GM23248 (cell line): ENCODE measurements at regions not wholly inside any gene's neighbourhood (a gene's known extent, or its start where the extent isn't known, plus 50 kb on each side); places are given as distances from the start of the nearest gene placed in this dataset.

Source experiments
- EZH2 ChIP-seq: fragments of 200-600 bp; sonication (generic); IDR thresholded peaks from 2 replicates; pipeline ENCODE4 v1.6.1; 2018; ENCODE audit warnings: antibody characterized with exemption, mild to moderate bottlenecking; ENCODE audit not compliant: insufficient read depth, poor library complexity, severe bottlenecking
- EZH2phosphoT487 ChIP-seq: fragments of 200-600 bp; sonication (generic); IDR thresholded peaks from 2 replicates; pipeline ENCODE4 v1.6.1; 2018; ENCODE audit warnings: antibody characterized with exemption, moderate library complexity, mild to moderate bottlenecking, low read depth; ENCODE audit not compliant: insufficient read depth

GRCh38 chr1:64318428-64318827, 115.0 kb downstream of the UBE2U start:
- TF ChIP-seq EZH2 (no peak), EZH2phosphoT487 (no peak)
